ENCODE measurements at regions not wholly inside any gene's neighbourhood (a gene's known extent, or its start where the extent isn't known, plus 50 kb on each side); places are given as distances from the start of the nearest gene placed in this dataset.

DNA sequence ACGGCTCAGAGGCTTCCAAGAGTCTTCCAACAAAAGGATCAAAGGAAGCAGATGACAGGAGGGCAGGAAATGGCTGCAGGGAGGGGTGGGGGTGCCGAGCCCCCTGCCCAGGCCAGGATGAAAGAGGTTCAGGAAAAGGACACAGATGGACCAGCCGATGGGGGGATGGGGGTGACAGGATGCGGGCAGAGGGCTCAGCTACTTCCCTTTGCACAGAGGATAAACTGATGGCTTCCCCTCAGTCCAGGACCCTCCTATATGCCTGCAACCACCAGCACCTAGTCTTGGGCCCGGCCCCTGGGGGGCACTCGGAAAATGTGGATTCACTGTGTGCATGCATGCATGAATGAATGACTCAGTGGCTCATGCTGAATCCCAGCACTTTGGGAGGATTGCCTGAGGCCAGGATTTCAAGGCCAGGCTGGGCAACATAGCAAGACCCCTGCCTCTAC lies 148.2 kb downstream of the C9orf50 start:
- TF ChIP-seq, protein P1, sequence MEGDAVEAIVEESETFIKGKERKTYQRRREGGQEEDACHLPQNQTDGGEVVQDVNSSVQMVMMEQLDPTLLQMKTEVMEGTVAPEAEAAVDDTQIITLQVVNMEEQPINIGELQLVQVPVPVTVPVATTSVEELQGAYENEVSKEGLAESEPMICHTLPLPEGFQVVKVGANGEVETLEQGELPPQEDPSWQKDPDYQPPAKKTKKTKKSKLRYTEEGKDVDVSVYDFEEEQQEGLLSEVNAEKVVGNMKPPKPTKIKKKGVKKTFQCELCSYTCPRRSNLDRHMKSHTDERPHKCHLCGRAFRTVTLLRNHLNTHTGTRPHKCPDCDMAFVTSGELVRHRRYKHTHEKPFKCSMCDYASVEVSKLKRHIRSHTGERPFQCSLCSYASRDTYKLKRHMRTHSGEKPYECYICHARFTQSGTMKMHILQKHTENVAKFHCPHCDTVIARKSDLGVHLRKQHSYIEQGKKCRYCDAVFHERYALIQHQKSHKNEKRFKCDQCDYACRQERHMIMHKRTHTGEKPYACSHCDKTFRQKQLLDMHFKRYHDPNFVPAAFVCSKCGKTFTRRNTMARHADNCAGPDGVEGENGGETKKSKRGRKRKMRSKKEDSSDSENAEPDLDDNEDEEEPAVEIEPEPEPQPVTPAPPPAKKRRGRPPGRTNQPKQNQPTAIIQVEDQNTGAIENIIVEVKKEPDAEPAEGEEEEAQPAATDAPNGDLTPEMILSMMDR (conservative IDR thresholded peaks at IDR 0.05; ENCODE audit: low read depth, low read length) = no peak
- TF ChIP-seq EZH2 (IDR thresholded peaks at IDR 0.05; ENCODE audit: low read length, unreplicated experiment) (no peak), EZH2phosphoT487 (IDR thresholded peaks at IDR 0.05; ENCODE audit: borderline replicate concordance, low read length) (no peak)

All from PC-3 (cell line).